HG03103 (cell line): ENCODE measurements at regions not wholly inside any gene's neighbourhood (a gene's known extent, or its start where the extent isn't known, plus 50 kb on each side); places are given as distances from the start of the nearest gene placed in this dataset.

ENCODE experiments used
- ATAC-seq: cut with Tn5 transposase; IDR thresholded peaks from one replicate; pipeline ENCODE4 v1.9.1; 2021; ENCODE audit warnings: low read depth; ENCODE audit not compliant: unreplicated experiment

DNA sequence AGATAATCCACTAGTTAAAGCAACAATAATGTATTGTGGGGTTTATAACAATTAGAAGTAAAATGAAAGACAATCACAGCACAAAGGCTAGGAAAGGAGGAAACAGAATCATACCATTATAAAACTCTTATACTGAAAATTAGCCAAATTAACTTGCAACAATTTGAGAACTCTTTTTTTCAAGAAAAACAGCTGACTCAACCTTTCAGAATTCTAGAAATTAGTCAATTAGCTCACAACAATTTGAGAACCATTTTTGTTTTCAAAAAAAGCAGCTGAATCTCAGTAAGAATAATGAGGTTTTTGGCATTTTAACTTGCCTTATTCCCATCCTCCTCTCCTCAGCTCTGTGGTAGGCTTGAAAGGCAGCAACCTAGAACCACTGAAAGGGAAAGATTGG is 269.9 kb downstream of the NPR3 start:
- ATAC-seq: no peak

DNA sequence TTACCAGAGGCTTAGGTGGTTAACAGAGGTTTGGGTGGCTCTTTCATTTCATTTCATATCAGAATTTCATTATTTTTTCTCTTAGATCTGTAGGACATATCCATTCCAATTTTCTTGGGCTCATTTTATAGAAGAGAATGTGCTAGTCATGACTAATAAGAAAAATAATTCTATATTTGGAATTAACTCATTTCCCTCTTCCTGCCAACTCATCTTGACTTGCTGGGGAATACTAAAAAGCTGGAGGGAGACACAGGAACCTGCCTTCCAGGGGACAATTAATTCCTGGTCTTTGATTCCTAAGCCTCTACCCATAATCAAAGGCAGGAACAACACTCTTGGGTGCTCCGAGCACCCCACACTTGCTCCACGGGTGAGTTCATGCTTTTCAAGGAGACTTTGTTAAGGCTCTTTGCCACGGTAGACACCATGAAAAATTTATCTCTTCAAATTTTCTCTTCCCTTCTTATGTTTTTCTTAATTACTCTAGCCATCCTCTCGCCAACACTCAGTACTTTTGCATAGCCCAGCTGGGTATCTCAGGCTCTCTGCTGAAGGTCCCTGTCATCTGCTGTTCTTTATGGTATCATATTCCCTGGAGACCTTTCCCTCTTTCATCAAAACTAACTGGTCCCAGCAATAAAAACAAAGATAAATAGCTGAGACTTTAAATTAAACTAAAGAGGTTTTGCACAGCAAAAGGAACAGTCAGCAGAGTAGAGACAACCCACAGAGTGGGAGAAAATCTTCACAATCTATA is 273.9 kb downstream of the NPR3 start:
- ATAC-seq: no peak

DNA sequence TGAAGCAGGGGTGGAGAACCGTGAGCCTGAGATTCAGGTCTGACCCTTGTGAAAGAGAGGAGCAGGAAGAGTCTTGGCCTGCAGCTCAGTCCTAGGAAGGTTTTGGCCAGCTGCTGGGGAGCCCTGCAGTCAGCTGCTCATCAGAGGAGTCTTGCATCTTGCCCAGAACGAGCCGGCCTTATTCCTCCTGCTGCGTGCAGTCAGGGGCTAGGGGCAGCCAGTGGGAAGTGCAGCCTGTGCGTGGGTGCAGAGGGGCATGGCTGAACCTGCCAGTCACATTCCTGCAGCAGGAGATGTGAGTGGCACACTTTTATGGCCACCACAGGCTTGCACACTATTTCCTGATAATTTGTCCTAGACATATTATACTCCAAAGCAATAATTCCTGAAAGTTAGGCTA is 278.7 kb downstream of the NPR3 start:
- ATAC-seq: no peak

- no peak for ATAC-seq
These were observed 279.7 kb downstream of the NPR3 start for GRCh38 chr5:32990593-32991420.

DNA sequence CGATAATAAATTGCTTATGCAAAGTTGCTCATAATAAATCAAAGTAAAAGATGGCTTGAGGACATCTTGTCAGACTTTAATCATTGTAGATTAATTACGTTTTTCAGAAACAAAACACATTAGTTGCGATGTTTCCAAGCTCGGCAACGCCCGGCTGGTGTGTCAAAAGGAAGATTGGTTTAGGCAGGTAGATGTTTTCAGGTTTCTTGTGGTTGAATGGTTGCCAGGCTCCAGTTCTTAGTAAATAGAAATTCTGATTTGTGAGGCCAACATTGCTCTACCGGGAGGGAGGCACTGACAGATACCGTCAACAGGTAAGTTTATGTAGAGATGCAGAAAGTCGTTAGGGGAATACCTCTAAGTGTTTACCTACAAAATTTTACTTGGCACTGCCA is 280.3 kb downstream of the NPR3 start:
- no peak for ATAC-seq

GRCh38 chr5:32996336-32996735 is 285.2 kb downstream of the NPR3 start:
- ATAC-seq: no peak

DNA sequence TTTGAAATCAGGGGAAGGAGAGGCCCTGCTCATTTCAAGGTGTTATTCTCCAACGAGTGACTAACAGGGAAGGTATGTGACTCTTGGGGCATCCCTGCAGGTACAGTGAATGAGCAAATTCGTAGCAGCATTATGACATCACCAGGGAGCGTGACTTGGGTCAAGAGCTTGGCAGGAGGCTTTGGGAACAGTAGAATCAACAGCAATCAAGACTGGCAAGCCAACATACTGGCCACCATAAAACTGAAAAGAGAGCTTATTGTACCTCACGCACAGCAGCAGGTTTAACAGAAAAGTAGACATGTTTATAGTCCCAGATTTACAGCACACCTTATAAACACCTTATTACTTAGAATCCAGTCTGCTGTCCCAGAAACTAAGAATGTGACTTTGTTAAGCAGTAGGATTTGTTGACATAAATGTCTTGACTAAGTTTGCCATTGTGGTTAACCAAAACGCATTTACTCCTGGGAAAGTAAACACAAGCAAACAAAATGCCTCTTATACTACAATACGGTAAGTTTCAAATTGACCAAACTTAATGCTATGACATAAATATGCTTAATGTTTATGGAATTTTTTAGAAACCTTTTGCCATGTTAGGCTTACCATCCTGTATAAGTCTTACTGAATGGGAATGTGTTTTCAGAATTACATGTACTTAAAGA is 297.8 kb downstream of the NPR3 start:
- no peak for ATAC-seq

DNA sequence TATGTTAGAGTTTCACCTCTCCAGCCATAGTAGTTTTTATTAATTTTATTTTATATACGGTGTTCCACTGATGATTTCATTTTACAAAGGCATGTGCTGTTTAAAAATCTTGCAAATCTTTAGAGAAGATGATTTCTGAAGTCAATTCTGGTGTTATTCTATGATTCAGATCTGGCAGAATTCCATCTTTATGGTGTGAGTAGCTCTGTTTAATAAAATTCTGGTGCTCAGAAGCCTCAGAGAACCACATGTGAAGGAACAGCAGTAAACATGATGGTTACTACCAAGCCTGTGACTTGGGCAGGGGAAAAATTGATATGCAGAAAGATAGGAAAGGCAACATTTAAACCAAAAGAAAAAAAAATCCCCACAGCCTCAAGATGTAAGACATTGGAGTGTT is 299.7 kb downstream of the NPR3 start:
- no peak for ATAC-seq

DNA sequence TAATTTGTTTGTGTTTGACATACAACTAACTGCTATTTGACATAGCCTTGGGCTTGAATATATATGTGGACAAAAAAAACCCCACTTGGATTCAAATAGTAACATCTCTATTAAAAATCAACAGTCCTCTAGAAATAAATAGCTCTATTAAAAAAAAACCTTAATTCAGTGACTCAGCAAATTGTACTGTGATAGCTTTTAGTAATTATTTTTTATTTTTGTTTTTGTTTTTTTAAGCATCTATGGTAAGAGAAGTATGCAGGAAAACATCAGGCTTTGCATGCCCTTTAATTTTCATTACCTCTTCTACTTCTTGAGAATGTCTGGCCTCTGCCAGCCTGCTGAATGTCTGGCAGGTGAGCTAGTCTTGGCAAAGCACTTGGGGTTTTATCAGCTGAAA is 300.7 kb downstream of the NPR3 start:
- ATAC-seq: no peak

GRCh38 chr5:33023649-33024048 is 312.5 kb downstream of the NPR3 start:
- ATAC-seq: no peak

- ATAC-seq: no peak
These were observed 321.4 kb downstream of the NPR3 start for GRCh38 chr5:33032271-33033070.

DNA sequence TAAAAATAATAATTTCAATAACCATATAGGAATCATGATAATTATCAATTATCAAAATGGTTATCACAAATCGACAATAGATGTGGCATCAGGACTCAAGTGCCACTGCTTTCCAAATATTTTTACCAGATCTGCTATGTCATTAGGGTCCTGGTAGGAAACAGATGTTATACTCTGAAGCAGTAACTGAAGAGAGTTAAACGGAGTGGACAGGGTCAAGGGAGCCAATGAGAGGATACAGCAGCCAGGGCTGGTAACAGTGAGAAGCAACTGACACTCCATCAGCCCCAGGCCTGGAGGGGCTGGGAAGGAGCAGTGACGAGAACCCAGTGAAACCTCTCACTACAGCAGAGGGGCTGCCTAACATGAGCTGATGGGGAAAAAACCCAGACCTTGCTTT is 322.4 kb downstream of the NPR3 start:
- ATAC-seq: no peak

GRCh38 chr5:33034777-33035176 is 323.7 kb downstream of the NPR3 start:
- ATAC-seq: no peak

GRCh38 chr5:33035851-33036527 is 324.9 kb downstream of the NPR3 start:
- no peak for ATAC-seq

GRCh38 chr5:33037076-33037475 is 326.0 kb downstream of the NPR3 start:
- no peak for ATAC-seq

GRCh38 chr5:33041586-33041985 is 330.5 kb downstream of the NPR3 start:
- no peak for ATAC-seq

- no peak for ATAC-seq
These were observed 332.3 kb downstream of the NPR3 start for GRCh38 chr5:33043343-33043997.

DNA sequence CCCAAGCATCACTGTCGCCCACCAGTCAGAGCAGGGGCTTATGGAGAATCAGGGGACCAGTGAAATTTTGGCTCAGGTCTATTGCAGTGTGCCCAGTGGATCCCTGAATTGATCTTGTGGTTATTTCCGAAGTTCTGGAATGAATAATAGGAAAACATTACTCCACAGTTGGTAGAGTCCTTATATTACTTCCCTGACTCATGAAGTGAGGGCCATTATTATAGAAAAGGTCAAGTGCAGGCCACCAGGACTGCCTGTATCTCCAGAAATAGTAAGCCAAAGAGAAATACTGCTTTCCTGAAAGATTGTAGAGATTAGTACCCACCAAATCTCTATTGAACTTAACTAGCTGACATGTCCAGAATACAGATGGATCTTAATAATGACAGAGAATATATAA is 335.0 kb downstream of the NPR3 start:
- ATAC-seq: no peak

DNA sequence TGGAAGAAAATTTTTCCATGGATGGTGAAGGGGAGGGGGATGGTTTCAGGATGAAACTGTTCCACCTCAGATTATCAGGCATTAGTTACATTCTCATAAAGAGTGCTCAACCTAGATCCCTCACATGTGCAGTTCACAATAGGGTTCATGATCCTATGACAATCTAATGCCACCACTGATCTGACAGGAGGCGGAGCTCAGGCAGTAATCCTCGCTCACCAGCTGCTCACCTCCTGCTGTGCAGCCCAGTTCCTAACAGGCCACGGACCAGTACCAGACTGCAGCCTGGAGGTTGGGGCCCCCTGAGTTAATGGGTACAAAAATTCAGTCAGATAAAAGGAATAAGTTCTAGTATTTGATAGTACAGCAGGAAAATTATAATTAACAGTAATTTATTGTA is 337.2 kb downstream of the NPR3 start:
- no peak for ATAC-seq

DNA sequence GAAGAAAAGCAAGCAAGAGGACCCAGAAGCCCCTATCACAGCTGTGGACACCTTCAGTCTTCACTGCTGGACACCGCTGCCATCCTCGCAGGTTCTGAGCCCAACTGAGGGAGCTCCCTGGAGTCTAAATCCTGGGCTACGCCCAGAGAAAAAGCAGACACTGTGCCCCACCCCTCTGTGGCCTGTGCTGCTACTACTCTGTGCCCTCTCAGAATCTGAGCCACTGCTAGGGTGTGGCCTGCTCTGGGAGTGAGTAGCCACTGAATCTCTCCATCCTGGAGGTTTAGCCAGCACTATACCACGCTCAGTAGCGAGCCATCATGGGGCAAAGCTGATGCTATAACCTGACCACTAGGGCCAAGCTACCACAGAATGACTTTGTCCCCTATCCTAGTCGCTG is 338.2 kb downstream of the NPR3 start:
- ATAC-seq: no peak
